ENCODE measurements at regions not wholly inside any gene's neighbourhood (a gene's known extent, or its start where the extent isn't known, plus 50 kb on each side); places are given as distances from the start of the nearest gene placed in this dataset.

GRCh38 chr9:103978396-103978795 lies 115.7 kb upstream of the SMC2 start:
- no peak for TF ChIP-seq POLR2A (IDR thresholded peaks at IDR 0.05; ENCODE audit: low read length)
- no peak for TF ChIP-seq GATA1 (IDR thresholded peaks at IDR 0.05; ENCODE audit: low read depth, low read length)

All from erythroblast (primary cell).